ENCODE measurements at regions not wholly inside any gene's neighbourhood (a gene's known extent, or its start where the extent isn't known, plus 50 kb on each side); places are given as distances from the start of the nearest gene placed in this dataset.
"Not testable (repeated sequence)": the region's sequence is repeated elsewhere in the genome, so short reads cannot be mapped to it uniquely, and the experiment has no call there.

DNA sequence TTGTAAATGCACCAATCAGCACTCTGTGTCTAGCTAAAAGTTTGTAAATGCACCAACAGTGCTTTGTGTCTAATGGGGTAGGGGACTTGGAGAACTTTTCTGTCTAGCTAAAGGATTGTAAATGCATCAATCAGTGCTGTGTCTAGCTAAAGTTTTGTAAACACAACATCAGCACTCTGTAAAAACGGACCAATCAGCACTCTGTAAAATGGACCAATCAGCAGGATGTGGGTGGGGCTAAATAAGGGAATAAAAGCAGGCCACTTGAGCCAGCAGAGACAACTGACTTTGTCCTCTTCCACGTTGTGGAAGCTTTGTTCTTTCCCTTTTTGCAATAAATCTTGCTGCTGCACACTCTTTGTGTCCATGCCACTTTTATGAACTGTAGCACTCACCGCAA is 346.3 kb downstream of the LMBRD1 start:
- H3K9ac ChIP-seq (replicated peaks; ENCODE audit: extremely low read depth, insufficient read depth, low read length); H3K9me3 ChIP-seq (replicated peaks; ENCODE audit: control insufficient read depth, insufficient read depth, low read length); dilution Hi-C loops (cut with MboI; ENCODE audit: extremely low pct_ligation_motif_present, low sequenced_read_pairs); intact Hi-C loops (cut with micrococcal nuclease); H4K20me1 ChIP-seq (replicated peaks; ENCODE audit: control insufficient read depth, extremely low read depth, insufficient read depth, low read length); FAIRE-seq; BruUV-seq (replicated peaks); H3K4me1 ChIP-seq (ENCODE audit: control insufficient read depth, extremely low read depth, insufficient read depth, low read length); H3K4me2 ChIP-seq (ENCODE audit: insufficient read depth, low read length); H3K9me1 ChIP-seq (replicated peaks; ENCODE audit: control insufficient read depth, extremely low read depth, insufficient read depth, low read length); CTCF ChIA-PET; H3K4me3 ChIP-seq (replicated peaks in 1 of 3; ENCODE audit: insufficient read depth in 1 of 3, low read depth in 1 of 3, low read length in 3 of 3); POLR2A ChIA-PET; H2AFZ ChIP-seq (ENCODE audit: low read depth, low read length); H3K79me2 ChIP-seq (ENCODE audit: control insufficient read depth, insufficient read depth, low read length); DNase-seq (ENCODE audit: low read depth, low spot score); H3K27ac ChIP-seq (ENCODE audit: insufficient read depth, low read depth, low read length); H3K27me3 ChIP-seq (ENCODE audit: control insufficient read depth in 2 of 2, insufficient read depth in 2 of 2, low read length in 2 of 2); H3K36me3 ChIP-seq (ENCODE audit: control insufficient read depth in 2 of 2, extremely low read depth in 1 of 2, insufficient read depth in 2 of 2, low read length in 2 of 2): not testable (repeated sequence)

GRCh38 chr6:69449887-69450286 is 346.9 kb downstream of the LMBRD1 start:
- no peaks in the 10 kb centered on the region for H3K4me1 ChIP-seq (ENCODE audit: control insufficient read depth, extremely low read depth, insufficient read depth, low read length)
- H3K9me1 ChIP-seq (replicated peaks; ENCODE audit: control insufficient read depth, extremely low read depth, insufficient read depth, low read length) = no peaks in the 10 kb centered on the region
- H3K4me3 ChIP-seq (replicated peaks in 1 of 3; ENCODE audit: insufficient read depth in 1 of 3, low read depth in 1 of 3, low read length in 3 of 3) = no peak overlapping the region
- H2AFZ ChIP-seq (ENCODE audit: low read depth, low read length) = no peak overlapping the region
- FAIRE-seq (no peak), DNase-seq (ENCODE audit: low read depth, low spot score) (no peak)
- no TSS peak for BruUV-seq (replicated peaks)
- no peak overlapping the region for H3K27ac ChIP-seq (ENCODE audit: insufficient read depth, low read depth, low read length)
- H3K27me3 ChIP-seq (ENCODE audit: control insufficient read depth in 2 of 2, insufficient read depth in 2 of 2, low read length in 2 of 2) = no peaks in the 10 kb centered on the region
- CTCF ChIA-PET = no interaction called here
- intact Hi-C loops (cut with micrococcal nuclease) = no loop called here
- H4K20me1 ChIP-seq (replicated peaks; ENCODE audit: control insufficient read depth, extremely low read depth, insufficient read depth, low read length) = no peaks in the 10 kb centered on the region
- dilution Hi-C loops (cut with MboI; ENCODE audit: extremely low pct_ligation_motif_present, low sequenced_read_pairs) = no loop called here
- peaks cover 4% of the 10 kb centered on the region for H3K9me3 ChIP-seq (replicated peaks; ENCODE audit: control insufficient read depth, insufficient read depth, low read length)
- H3K4me2 ChIP-seq (ENCODE audit: insufficient read depth, low read length) = no peak overlapping the region
- no peaks in the 10 kb centered on the region for H3K79me2 ChIP-seq (ENCODE audit: control insufficient read depth, insufficient read depth, low read length)
- no peak overlapping the region for H3K9ac ChIP-seq (replicated peaks; ENCODE audit: extremely low read depth, insufficient read depth, low read length)
- no peaks in the 10 kb centered on the region for H3K36me3 ChIP-seq (ENCODE audit: control insufficient read depth in 2 of 2, extremely low read depth in 1 of 2, insufficient read depth in 2 of 2, low read length in 2 of 2)
- no peak for TF ChIP-seq CTCF (IDR thresholded peaks at IDR 0.05; ENCODE audit: extremely low read depth in 1 of 2, insufficient read depth in 1 of 2, low read depth in 1 of 2, low read length in 2 of 2)
- TF ChIP-seq POLR2A (IDR thresholded peaks at IDR 0.05; ENCODE audit: low read depth, low read length) = no peak
- no peak for TF ChIP-seq JUN (IDR thresholded peaks at IDR 0.05; ENCODE audit: borderline replicate concordance, insufficient read depth, insufficient read length, low read depth)
- no peak for TF ChIP-seq EZH2 (IDR thresholded peaks at IDR 0.05; ENCODE audit: borderline replicate concordance, low read depth, low read length, severe bottlenecking)
- TF ChIP-seq MYC (IDR thresholded peaks at IDR 0.05; ENCODE audit: low read depth, low read length) = no peak
- TF ChIP-seq, protein P1, sequence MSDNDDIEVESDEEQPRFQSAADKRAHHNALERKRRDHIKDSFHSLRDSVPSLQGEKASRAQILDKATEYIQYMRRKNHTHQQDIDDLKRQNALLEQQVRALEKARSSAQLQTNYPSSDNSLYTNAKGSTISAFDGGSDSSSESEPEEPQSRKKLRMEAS (IDR thresholded peaks at IDR 0.05; ENCODE audit: insufficient read depth, insufficient read length) = no peak
- TF ChIP-seq FOS (IDR thresholded peaks at IDR 0.05; ENCODE audit: borderline replicate concordance, insufficient read depth, low read length) = no peak
- no peak for TF ChIP-seq POLR2AphosphoS5 (IDR thresholded peaks at IDR 0.05; ENCODE audit: insufficient read depth, low read depth, low read length)
- TF ChIP-seq GATA2 (IDR thresholded peaks at IDR 0.05; ENCODE audit: insufficient read depth, insufficient read length, low read depth, low read length) = no peak
- POLR2A ChIA-PET = no interaction called here
